ENCODE measurements at regions not wholly inside any gene's neighbourhood (a gene's known extent, or its start where the extent isn't known, plus 50 kb on each side); places are given as distances from the start of the nearest gene placed in this dataset.

DNA sequence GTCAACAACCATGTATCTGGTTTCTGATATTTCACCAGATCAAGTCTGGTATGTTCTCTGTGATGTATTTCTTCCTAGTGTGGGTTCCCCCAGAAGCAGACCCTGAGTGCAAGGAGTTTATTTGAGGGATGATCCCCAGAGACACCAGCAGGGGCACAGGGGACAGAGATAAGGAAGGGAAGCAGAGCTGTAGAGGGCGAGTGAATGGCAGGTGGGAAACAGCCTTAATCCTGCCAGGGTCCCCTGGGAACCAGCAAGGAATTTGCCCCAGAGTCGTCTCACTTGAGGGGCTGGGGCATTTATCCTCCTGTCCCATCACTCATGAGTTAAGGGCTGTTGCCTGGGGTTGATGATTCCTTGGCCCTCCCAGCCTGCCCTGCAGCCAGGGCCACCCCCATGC, 206.4 kb upstream of the BCOR start:
- TF ChIP-seq TAF1 (IDR thresholded peaks at IDR 0.05; ENCODE audit: borderline replicate concordance, low read depth, low read length) (no peak), TEAD4 (IDR thresholded peaks at IDR 0.05; ENCODE audit: borderline replicate concordance, insufficient read depth) (no peak), FOXM1 (IDR thresholded peaks at IDR 0.05; ENCODE audit: low read depth) (no peak), RAD21 (IDR thresholded peaks at IDR 0.05; ENCODE audit: low read length) (no peak), SMC3 (IDR thresholded peaks at IDR 0.05; ENCODE audit: low read depth, low read length) (no peak), POLR2AphosphoS5 (IDR thresholded peaks at IDR 0.05; ENCODE audit: low read depth, low read length) (no peak), FOXJ3 (CRISPR knock-in tag; IDR thresholded peaks at IDR 0.05) (no peak), TCF12 (IDR thresholded peaks at IDR 0.05) (no peak), YY1 (IDR thresholded peaks at IDR 0.05; ENCODE audit: low read depth) (no peak), MXI1 (IDR thresholded peaks at IDR 0.05; ENCODE audit: low read depth, low read length) (no peak), CHD2 (IDR thresholded peaks at IDR 0.05; ENCODE audit: low read length, partially characterized antibody) (no peak), EP300 (IDR thresholded peaks at IDR 0.05; ENCODE audit: borderline replicate concordance in 1 of 2, low read depth in 1 of 2, low read length in 1 of 2) (no peak)
- TF ChIP-seq, protein P1, sequence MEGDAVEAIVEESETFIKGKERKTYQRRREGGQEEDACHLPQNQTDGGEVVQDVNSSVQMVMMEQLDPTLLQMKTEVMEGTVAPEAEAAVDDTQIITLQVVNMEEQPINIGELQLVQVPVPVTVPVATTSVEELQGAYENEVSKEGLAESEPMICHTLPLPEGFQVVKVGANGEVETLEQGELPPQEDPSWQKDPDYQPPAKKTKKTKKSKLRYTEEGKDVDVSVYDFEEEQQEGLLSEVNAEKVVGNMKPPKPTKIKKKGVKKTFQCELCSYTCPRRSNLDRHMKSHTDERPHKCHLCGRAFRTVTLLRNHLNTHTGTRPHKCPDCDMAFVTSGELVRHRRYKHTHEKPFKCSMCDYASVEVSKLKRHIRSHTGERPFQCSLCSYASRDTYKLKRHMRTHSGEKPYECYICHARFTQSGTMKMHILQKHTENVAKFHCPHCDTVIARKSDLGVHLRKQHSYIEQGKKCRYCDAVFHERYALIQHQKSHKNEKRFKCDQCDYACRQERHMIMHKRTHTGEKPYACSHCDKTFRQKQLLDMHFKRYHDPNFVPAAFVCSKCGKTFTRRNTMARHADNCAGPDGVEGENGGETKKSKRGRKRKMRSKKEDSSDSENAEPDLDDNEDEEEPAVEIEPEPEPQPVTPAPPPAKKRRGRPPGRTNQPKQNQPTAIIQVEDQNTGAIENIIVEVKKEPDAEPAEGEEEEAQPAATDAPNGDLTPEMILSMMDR (IDR thresholded peaks at IDR 0.05): no peak
- TF ChIP-seq, protein P2, sequence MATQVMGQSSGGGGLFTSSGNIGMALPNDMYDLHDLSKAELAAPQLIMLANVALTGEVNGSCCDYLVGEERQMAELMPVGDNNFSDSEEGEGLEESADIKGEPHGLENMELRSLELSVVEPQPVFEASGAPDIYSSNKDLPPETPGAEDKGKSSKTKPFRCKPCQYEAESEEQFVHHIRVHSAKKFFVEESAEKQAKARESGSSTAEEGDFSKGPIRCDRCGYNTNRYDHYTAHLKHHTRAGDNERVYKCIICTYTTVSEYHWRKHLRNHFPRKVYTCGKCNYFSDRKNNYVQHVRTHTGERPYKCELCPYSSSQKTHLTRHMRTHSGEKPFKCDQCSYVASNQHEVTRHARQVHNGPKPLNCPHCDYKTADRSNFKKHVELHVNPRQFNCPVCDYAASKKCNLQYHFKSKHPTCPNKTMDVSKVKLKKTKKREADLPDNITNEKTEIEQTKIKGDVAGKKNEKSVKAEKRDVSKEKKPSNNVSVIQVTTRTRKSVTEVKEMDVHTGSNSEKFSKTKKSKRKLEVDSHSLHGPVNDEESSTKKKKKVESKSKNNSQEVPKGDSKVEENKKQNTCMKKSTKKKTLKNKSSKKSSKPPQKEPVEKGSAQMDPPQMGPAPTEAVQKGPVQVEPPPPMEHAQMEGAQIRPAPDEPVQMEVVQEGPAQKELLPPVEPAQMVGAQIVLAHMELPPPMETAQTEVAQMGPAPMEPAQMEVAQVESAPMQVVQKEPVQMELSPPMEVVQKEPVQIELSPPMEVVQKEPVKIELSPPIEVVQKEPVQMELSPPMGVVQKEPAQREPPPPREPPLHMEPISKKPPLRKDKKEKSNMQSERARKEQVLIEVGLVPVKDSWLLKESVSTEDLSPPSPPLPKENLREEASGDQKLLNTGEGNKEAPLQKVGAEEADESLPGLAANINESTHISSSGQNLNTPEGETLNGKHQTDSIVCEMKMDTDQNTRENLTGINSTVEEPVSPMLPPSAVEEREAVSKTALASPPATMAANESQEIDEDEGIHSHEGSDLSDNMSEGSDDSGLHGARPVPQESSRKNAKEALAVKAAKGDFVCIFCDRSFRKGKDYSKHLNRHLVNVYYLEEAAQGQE (IDR thresholded peaks at IDR 0.05; ENCODE audit: low read depth, low read length): no peak

Data from SK-N-SH (cell line).